ENCODE measurements at regions not wholly inside any gene's neighbourhood (a gene's known extent, or its start where the extent isn't known, plus 50 kb on each side); places are given as distances from the start of the nearest gene placed in this dataset.

DNA sequence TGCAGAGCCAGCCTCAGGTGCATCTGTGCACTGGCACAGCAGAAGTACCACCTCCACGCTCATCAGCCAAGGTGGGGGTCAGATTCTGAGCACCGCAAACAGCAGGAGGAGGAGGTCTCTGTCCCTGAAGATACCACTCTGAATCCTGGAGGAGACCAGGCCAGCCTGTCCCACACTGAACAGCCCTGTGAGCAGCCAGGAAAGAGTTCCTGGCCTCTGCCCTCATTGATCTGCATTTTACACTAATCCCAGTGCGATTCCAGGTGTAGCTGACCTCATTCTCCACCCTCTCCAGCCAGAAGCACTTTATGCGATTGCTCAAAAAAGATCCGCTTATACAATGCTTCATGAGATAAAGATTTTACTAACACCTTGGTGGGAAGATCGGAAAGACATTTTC lies 99.1 kb upstream of the CACUL1 start:
- TF ChIP-seq CTCF (IDR thresholded peaks at IDR 0.05 in 4 of 5, conservative IDR thresholded peaks at IDR 0.05 in 1 of 5) (no peak), POLR2A (IDR thresholded peaks at IDR 0.05) (no peak)

All from gastrocnemius medialis (tissue), 4 donors.